ENCODE measurements at regions not wholly inside any gene's neighbourhood (a gene's known extent, or its start where the extent isn't known, plus 50 kb on each side); places are given as distances from the start of the nearest gene placed in this dataset.

- Histone ChIP-seq H3K27me3 (no peaks in the 10 kb centered on the region), H3K4me3 (no peak overlapping the region), H3K27ac (no peak overlapping the region), H3K9me3 (replicated peaks in 1 of 3) (no peaks in the 10 kb centered on the region), H3K4me1 (replicated peaks in 1 of 2) (no peaks in the 10 kb centered on the region), H3K36me3 (replicated peaks in 1 of 2) (no peaks in the 10 kb centered on the region)
- 25 to 35% (median 32%) methylated on average over 6 of the region's 6 CpGs for WGBS, 4 donors
- intact Hi-C loops (cut with DNase I) = no loop called here
- TF ChIP-seq POLR2A (IDR thresholded peaks at IDR 0.05) = no peak
- TF ChIP-seq, protein P1, sequence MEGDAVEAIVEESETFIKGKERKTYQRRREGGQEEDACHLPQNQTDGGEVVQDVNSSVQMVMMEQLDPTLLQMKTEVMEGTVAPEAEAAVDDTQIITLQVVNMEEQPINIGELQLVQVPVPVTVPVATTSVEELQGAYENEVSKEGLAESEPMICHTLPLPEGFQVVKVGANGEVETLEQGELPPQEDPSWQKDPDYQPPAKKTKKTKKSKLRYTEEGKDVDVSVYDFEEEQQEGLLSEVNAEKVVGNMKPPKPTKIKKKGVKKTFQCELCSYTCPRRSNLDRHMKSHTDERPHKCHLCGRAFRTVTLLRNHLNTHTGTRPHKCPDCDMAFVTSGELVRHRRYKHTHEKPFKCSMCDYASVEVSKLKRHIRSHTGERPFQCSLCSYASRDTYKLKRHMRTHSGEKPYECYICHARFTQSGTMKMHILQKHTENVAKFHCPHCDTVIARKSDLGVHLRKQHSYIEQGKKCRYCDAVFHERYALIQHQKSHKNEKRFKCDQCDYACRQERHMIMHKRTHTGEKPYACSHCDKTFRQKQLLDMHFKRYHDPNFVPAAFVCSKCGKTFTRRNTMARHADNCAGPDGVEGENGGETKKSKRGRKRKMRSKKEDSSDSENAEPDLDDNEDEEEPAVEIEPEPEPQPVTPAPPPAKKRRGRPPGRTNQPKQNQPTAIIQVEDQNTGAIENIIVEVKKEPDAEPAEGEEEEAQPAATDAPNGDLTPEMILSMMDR (IDR thresholded peaks at IDR 0.05) = no peak
- no peak for DNase-seq
These were observed 447.8 kb downstream of the MTRR start for GRCh38 chr5:8316608-8317280.

DNA sequence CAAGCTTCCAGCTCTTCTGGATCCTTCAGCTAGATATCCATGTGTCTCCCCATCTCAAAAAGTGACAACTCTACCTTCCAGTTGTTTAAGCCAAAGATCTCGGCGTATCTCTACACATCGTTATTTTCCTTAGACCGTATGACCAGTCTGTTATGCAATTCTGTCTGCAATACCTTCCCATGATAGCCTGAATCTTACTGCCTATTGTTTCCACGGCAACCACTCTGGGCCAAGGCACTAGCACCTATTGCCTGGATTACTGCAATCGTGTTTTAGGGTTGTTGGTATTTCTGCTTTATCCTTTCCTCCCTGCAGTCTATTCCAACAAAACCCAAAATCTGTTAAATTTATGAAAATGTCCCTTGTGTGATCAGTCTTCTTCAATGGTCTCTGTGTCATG lies 448.4 kb downstream of the MTRR start:
- WGBS, 4 donors = 78 to 87% (median 84%) methylated on average over 6 of the region's 6 CpGs
- Histone ChIP-seq H3K36me3 (replicated peaks in 1 of 2) (no peaks in the 10 kb centered on the region), H3K27ac (no peak overlapping the region), H3K4me1 (replicated peaks in 1 of 2) (no peaks in the 10 kb centered on the region), H3K4me3 (no peak overlapping the region), H3K9me3 (replicated peaks in 1 of 3) (no peaks in the 10 kb centered on the region), H3K27me3 (no peaks in the 10 kb centered on the region)
- TF ChIP-seq, protein P1 (IDR thresholded peaks at IDR 0.05) = no peak
- no peak for TF ChIP-seq POLR2A (IDR thresholded peaks at IDR 0.05)
- intact Hi-C loops (cut with DNase I) = no loop called here
- no peak for DNase-seq

DNA sequence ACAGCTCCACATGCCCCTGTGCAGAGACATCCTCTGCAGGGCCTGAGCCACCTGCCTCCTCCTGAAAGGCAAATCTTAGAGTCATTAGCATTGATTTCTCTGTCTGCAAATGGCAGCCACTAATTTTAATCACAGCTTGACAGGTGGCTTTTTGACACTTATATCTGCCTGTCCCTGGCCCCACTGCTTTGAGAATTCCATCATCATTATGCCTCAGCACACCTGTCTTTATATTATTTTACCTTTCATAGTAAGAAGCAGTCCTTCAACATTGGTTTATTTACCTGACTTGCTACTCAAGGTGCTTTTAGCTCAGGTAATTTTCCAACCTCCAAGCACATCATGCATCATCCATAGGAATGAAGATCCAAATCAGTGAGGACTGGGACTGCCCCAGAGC lies 451.3 kb downstream of the MTRR start:
- Histone ChIP-seq H3K4me3 (no peak overlapping the region), H3K27ac (no peak overlapping the region), H3K9me3 (replicated peaks in 1 of 3) (no peaks in the 10 kb centered on the region), H3K27me3 (no peaks in the 10 kb centered on the region), H3K4me1 (replicated peaks in 1 of 2) (no peaks in the 10 kb centered on the region), H3K36me3 (replicated peaks in 1 of 2) (no peaks in the 10 kb centered on the region)
- TF ChIP-seq POLR2A (IDR thresholded peaks at IDR 0.05) = no peak
- TF ChIP-seq, protein P1 (IDR thresholded peaks at IDR 0.05) = no peak
- DNase-seq = no peak
- intact Hi-C loops (cut with DNase I) = no loop called here

- no peaks in the 10 kb centered on the region for H3K27me3 ChIP-seq
- H3K9me3 ChIP-seq (replicated peaks in 1 of 3) = no peaks in the 10 kb centered on the region
- no peak overlapping the region for H3K4me3 ChIP-seq
- no peak overlapping the region for H3K27ac ChIP-seq
- DNase-seq = no peak
- TF ChIP-seq, protein P1 (IDR thresholded peaks at IDR 0.05) = no peak
- no peak for TF ChIP-seq POLR2A (IDR thresholded peaks at IDR 0.05)
- intact Hi-C loops (cut with DNase I) = no loop called here
- 58 to 84% (median 77%) methylated on average over 1 of the region's 1 CpG for WGBS, 4 donors
- H3K36me3 ChIP-seq (replicated peaks in 1 of 2) = no peaks in the 10 kb centered on the region
- H3K4me1 ChIP-seq (replicated peaks in 1 of 2) = no peaks in the 10 kb centered on the region
These were observed 452.3 kb downstream of the MTRR start for GRCh38 chr5:8321272-8321671.
